Upper lobe of right lung (tissue), 1 donor: ENCODE measurements at regions not wholly inside any gene's neighbourhood (a gene's known extent, or its start where the extent isn't known, plus 50 kb on each side); places are given as distances from the start of the nearest gene placed in this dataset.

Experiments
- ATAC-seq: fragments of 200-7000 bp; cut with Tn5 transposase; one replicate; pipeline ENCODE4 v1.9.1; 2020; ENCODE audit warnings: mild to moderate bottlenecking, moderate library complexity
- DNase-seq: peaks from one replicate; pipeline ENCODE4 v3.0.0-alpha.2; 2020
- H3K27ac ChIP-seq: fragments of 200-600 bp; one replicate; pipeline ENCODE4 v1.8.0; 2022
- H3K27me3 ChIP-seq: fragments of 200-600 bp; one replicate; pipeline ENCODE4 v1.8.0; 2022; ENCODE audit warnings: mild to moderate bottlenecking
- H3K36me3 ChIP-seq: fragments of 200-600 bp; one replicate; pipeline ENCODE4 v1.8.0; 2022
- H3K4me1 ChIP-seq: fragments of 200-600 bp; one replicate; pipeline ENCODE4 v1.8.0; 2022
- H3K4me3 ChIP-seq: fragments of 200-600 bp; one replicate; pipeline ENCODE4 v1.8.0; 2022; ENCODE audit warnings: mild to moderate bottlenecking
- H3K9me3 ChIP-seq: fragments of 200-600 bp; one replicate; pipeline ENCODE4 v1.8.0; 2022
- CTCF ChIP-seq: fragments of 200-600 bp; IDR thresholded peaks from one replicate; pipeline ENCODE4 v1.8.0; 2022; ENCODE audit warnings: antibody characterized with exemption
- intact Hi-C: fragments of 100-400 bp; cut with DNase I; formaldehyde crosslinking; loops from one replicate; pipeline ENCODE4 v1.11.0; 2022
- donor health status: DM: no; HTN: yes; CAD: no; lungs with severe emphysema.

- ATAC-seq (peak; percentile 29), DNase-seq (no peak)
- intact Hi-C loops, result no loop called here
- Histone ChIP-seq H3K27ac (no peak overlapping the region), H3K4me3 (no peak overlapping the region), H3K4me1 (no peaks in the 10 kb centered on the region), H3K9me3 (no peaks in the 10 kb centered on the region), H3K27me3 (no peaks in the 10 kb centered on the region), H3K36me3 (no peaks in the 10 kb centered on the region)
- no peak for TF ChIP-seq CTCF
Measured at GRCh38 chr1:62381831-62382657, 54.8 kb upstream of the USP1 start.

- no peaks in the 10 kb centered on the region for H3K4me1 ChIP-seq
- ATAC-seq, result no peak
- DNase-seq, result no peak
- intact Hi-C loops, result no loop called here
- H3K27me3 ChIP-seq, result no peaks in the 10 kb centered on the region
- TF ChIP-seq CTCF, result no peak
- H3K36me3 ChIP-seq, result no peaks in the 10 kb centered on the region
- no peak overlapping the region for H3K4me3 ChIP-seq
- no peaks in the 10 kb centered on the region for H3K9me3 ChIP-seq
- H3K27ac ChIP-seq, result no peak overlapping the region
Measured at GRCh38 chr1:62382658-62382955, 54.2 kb upstream of the USP1 start.

GRCh38 chr1:62384276-62385005 lies 52.4 kb upstream of the USP1 start:
- no peak for DNase-seq

GRCh38 chr1:62385923-62386322 lies 50.9 kb upstream of the USP1 start:
- DNase-seq (no peak), ATAC-seq (no peak)
- Histone ChIP-seq H3K36me3 (no peaks in the 10 kb centered on the region), H3K4me1 (no peaks in the 10 kb centered on the region), H3K4me3 (no peak overlapping the region), H3K9me3 (no peaks in the 10 kb centered on the region), H3K27ac (no peak overlapping the region), H3K27me3 (no peaks in the 10 kb centered on the region)
- intact Hi-C loops, result no loop called here
- no peak for TF ChIP-seq CTCF

More at GRCh38 chr1:62384276-62385005, 52.4 kb upstream of the USP1 start:
- H3K4me1 ChIP-seq, result no peaks in the 10 kb centered on the region
- no peaks in the 10 kb centered on the region for H3K27me3 ChIP-seq
- TF ChIP-seq CTCF, result no peak
- no peak overlapping the region for H3K4me3 ChIP-seq
- H3K36me3 ChIP-seq, result no peaks in the 10 kb centered on the region
- peak; percentile 72 for ATAC-seq
- H3K9me3 ChIP-seq, result no peaks in the 10 kb centered on the region
- intact Hi-C loops, result no loop called here
- H3K27ac ChIP-seq, result no peak overlapping the region

GRCh38 chr1:62386351-62387121 lies 50.3 kb upstream of the USP1 start:
- H3K36me3 ChIP-seq, result no peaks in the 10 kb centered on the region
- ATAC-seq (no peak), DNase-seq (no peak)
- H3K9me3 ChIP-seq, result no peaks in the 10 kb centered on the region
- H3K4me3 ChIP-seq, result no peak overlapping the region
- no peak overlapping the region for H3K27ac ChIP-seq
- H3K27me3 ChIP-seq, result no peaks in the 10 kb centered on the region
- H3K4me1 ChIP-seq, result no peaks in the 10 kb centered on the region
- TF ChIP-seq CTCF, result no peak
- intact Hi-C loops, result no loop called here
